HG02840 (cell line): ENCODE measurements at regions not wholly inside any gene's neighbourhood (a gene's known extent, or its start where the extent isn't known, plus 50 kb on each side); places are given as distances from the start of the nearest gene placed in this dataset.

Source experiments
- ATAC-seq: cut with Tn5 transposase; IDR thresholded peaks from one replicate; pipeline ENCODE4 v1.9.1; 2021; ENCODE audit warnings: mild to moderate bottlenecking, moderate library complexity, moderate number of reproducible peaks; ENCODE audit not compliant: unreplicated experiment, low FRiP score

- ATAC-seq, result no peak
Measured at GRCh38 chr12:14148489-14149270, 167.3 kb upstream of the GRIN2B start.

DNA sequence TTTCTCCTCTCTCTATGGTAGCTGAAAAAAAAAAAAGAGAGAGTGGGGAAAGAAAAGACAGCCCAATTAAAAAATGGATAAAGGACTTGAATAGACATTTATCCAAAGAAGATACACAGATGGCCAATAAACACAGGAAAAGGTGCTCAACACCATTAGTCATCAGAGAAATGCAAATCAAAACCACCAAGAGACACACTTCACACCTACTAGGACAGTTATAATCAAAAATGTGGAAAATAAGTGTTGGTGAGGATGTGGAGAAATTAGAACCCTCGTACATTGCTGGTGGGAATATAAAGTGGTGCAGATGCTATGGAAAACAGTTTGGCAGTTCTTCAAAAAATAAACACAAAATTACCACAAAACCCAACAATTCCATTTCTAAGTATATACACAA is 172.4 kb upstream of the GRIN2B start:
- ATAC-seq, result no peak

DNA sequence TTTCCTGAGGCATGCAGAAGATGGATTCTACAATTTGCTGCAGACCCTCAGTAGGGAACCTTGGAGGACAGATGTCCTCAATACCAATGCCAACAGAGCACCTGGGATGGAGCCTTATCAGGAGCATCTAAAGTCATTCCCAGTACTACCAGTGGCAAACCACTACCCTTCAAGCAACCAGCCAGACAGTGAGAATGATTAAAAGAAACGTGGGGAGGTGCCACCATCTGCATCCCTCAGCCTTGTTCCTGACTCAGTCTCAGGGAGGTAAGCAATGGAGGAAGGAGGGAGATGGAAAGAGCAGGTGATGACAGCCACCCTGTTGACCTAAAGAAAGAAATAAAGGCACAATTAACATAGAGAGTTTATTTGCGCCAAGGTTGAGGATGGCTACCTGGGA is 175.2 kb upstream of the GRIN2B start:
- no peak for ATAC-seq

GRCh38 chr12:14157088-14157747 is 175.8 kb upstream of the GRIN2B start:
- peak; percentile 99 for ATAC-seq

DNA sequence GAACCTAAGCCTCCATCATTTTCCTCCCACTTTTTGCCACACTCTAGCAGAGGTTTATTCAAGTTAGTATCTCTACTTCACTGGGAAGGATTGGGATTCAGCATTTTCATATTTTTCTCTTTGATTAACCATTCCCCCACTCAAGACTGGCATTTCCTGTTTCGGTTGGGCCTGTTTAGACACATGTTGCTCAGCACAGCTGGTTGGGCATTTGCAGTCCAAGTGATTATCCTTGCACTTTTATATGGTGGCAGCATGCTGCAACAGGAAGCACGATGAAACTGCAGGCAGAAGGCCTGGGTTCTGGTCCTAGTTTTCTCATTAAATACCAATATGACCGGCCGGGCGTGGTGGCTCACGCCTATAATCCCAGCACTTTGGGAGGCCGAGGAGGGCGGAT is 182.9 kb upstream of the GRIN2B start:
- ATAC-seq, result no peak

DNA sequence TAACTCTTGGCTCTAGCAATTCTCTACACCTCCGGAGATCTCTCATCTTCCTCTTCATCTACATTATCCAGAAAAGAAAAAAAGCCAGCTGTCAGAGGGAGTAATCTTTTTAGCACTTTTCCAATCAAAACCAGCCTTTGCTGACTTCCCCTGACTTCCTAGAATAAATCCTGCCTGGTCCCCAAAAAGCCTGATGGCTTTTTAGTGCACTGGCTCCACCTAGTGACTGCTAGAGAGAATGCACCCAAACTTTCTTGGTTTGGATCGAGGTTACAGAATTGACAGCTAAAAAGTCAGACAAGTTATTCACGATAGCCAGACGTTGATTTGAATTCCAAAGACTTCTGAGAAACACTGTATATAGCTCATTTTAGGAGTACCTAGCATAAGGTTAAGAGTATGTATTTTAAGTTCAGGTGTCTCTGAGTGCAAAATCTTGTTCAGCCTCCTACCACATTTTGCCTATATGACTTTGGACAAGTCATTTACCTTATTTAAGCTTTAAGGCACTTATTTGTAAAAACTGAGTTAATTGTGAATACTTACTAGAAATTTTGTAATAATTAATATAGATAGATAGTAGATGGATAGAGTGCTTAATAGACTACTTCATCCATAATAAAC is 185.7 kb upstream of the GRIN2B start:
- ATAC-seq, result no peak

GRCh38 chr12:14169281-14169680 is 187.9 kb upstream of the GRIN2B start:
- no peak for ATAC-seq

GRCh38 chr12:14171106-14171505 is 189.7 kb upstream of the GRIN2B start:
- ATAC-seq, result peak; percentile 82

GRCh38 chr12:14175206-14175605 is 190.3 kb upstream of the ATF7IP start:
- ATAC-seq, result no peak

- peak; percentile 65 for ATAC-seq
Measured at GRCh38 chr12:14185427-14186192, 179.9 kb upstream of the ATF7IP start.

- ATAC-seq, result no peak
Measured at GRCh38 chr12:14186193-14186502, 179.3 kb upstream of the ATF7IP start.

DNA sequence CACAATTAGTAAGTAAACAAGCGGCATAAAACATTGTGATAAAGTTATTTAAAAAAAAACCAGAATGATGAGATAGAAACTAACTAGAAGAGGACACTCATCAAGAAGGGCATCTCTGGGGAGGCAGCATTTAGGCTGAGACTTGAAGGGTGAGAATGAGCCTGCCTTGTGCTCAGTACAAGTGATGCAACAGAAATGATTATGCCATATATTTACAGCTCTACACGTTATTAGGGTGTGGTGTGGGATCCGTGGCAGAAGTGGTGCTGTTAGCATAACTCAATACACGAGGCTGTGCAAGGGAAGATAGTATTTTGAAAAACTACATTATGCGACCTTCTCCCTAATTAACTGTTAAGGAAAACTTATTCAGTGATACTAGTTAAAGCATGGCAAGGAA is 178.5 kb upstream of the ATF7IP start:
- no peak for ATAC-seq

DNA sequence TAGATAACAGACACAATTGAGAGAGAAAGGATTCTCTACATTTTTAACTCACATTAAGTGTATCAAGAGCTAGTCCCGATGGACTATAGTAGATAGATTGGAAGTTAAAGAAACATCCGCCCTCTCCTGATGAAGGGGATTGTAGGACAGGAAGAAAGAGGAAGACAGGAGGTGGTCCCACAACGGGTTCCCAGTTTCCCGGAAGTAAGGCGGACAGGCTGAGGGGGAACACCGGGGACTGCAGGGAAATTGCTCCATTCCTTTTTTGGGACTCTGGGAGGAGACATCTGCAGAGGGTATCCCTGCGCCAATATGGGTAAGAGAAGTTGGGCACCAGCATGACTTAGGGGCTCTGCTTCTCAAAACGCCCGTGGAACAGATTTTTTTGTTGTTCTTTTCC is 177.5 kb upstream of the ATF7IP start:
- no peak for ATAC-seq

- ATAC-seq, result no peak
Measured at GRCh38 chr12:14188744-14189143, 176.7 kb upstream of the ATF7IP start.

GRCh38 chr12:14190694-14191093 is 174.8 kb upstream of the ATF7IP start:
- ATAC-seq, result no peak

DNA sequence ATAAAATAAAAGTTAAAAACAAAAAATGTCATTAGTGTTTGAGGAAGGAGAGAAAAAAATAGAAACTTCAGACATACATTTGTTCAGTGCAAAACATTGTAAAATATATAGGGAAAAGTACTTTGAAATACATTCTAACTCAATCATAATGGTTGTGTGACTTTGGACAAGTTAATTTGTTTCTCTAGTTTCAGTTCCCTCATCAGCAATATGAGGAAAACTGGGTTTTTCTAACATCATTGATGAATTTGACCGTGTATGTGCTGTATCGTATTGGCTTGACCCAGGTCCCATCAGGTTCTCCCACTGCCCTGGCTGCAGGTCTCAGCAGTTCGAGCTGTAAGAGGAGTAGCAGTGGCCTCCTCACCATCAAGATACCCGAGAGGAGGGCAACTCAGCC is 173.9 kb upstream of the ATF7IP start:
- no peak for ATAC-seq

GRCh38 chr12:14193639-14194038 is 171.8 kb upstream of the ATF7IP start:
- no peak for ATAC-seq

GRCh38 chr12:14194572-14194971 is 170.9 kb upstream of the ATF7IP start:
- no peak for ATAC-seq

- no peak for ATAC-seq
Measured at GRCh38 chr12:14199455-14200198, 165.9 kb upstream of the ATF7IP start.

GRCh38 chr12:14200598-14200997 is 164.9 kb upstream of the ATF7IP start:
- no peak for ATAC-seq
